A549 (cell line): ENCODE measurements at regions not wholly inside any gene's neighbourhood (a gene's known extent, or its start where the extent isn't known, plus 50 kb on each side); places are given as distances from the start of the nearest gene placed in this dataset.

ENCODE experiments used
- ATAC-seq, 2 experiments: fragments of 200-7000 bp in 1 of 2; fragments of >200 bp in 1 of 2; cut with Nextera tagmentation in 1 of 2; cut with Tn5 transposase in 1 of 2; 3 replicates each; pipeline versions ENCODE4 v1.8.0 to v1.9.1; 2018 to 2020; ENCODE audit warnings: mild to moderate bottlenecking in 1 of 2, moderate library complexity in 1 of 2
- CTCF ChIA-PET: fragments of 300-600 bp; sonication (Branson Sonifier 250); formaldehyde crosslinking; extraction: SDS; loops from one replicate; lab custom pipeline; 2021; ENCODE audit warnings: antibody characterized with exemption, inconsistent platforms; lab: Yijun Ruan, JAX
- POLR2A ChIA-PET: fragments of 350-600 bp; formaldehyde crosslinking; extraction: SDS; loops from one replicate; lab custom pipeline; 2021; ENCODE audit warnings: antibody characterized with exemption, inconsistent platforms; lab: Yijun Ruan, JAX
- DNase-seq, 2 experiments: peaks; one replicate each; pipeline versions ENCODE4 v3.0.0 to v3.0.0-alpha.2; 2011 to 2016; ENCODE audit warnings: low read depth in 1 of 2, low spot score in 1 of 2
- FAIRE-seq: peaks from 2 replicates; lab custom pipeline; 2011; peaks lifted over from hg19 to GRCh38; lab: Jason Lieb, UNC
- H3K27ac ChIP-seq, 2 experiments: fragments of >200 bp; sonication (Bioruptor Twin); formaldehyde crosslinking; 3 replicates each; pipeline ENCODE4 v1.5.1; 2016 to 2017
- H3K4me1 ChIP-seq: fragments of >200 bp; sonication (Bioruptor Twin); formaldehyde crosslinking; 3 replicates; pipeline ENCODE4 v1.6.1; 2016
- H3K4me2 ChIP-seq: fragments of >200 bp; sonication (Bioruptor Twin); formaldehyde crosslinking; 3 replicates; pipeline ENCODE4 v1.6.1; 2016
- H3K4me3 ChIP-seq: fragments of >200 bp; sonication (Bioruptor Twin); formaldehyde crosslinking; 3 replicates; pipeline ENCODE4 v1.5.1; 2016
- H3K9me3 ChIP-seq: fragments of >200 bp; sonication (Bioruptor Twin); formaldehyde crosslinking; 3 replicates; pipeline ENCODE4 v1.6.1; 2016
- BHLHE40 ChIP-seq: IDR thresholded peaks from 2 replicates; pipeline ENCODE4 v1.6.1; 2012; ENCODE audit warnings: low read depth, low read length, inconsistent platforms
- CHD4 ChIP-seq: fragments of 200-600 bp; sonication (generic); IDR thresholded peaks from 2 replicates; pipeline ENCODE4 v1.6.1; 2016; ENCODE audit warnings: antibody characterized with exemption, mild to moderate bottlenecking, borderline replicate concordance
- EHMT2 ChIP-seq: fragments of 200-600 bp; sonication (generic); IDR thresholded peaks from 2 replicates; pipeline ENCODE4 v1.6.1; 2016; ENCODE audit warnings: antibody characterized with exemption, low read depth, mild to moderate bottlenecking, moderate library complexity
- EP300 ChIP-seq, 2 experiments: fragments of >200 bp; sonication (Bioruptor Twin); formaldehyde crosslinking; IDR thresholded peaks; 2 replicates in 1 of 2; 3 replicates in 1 of 2; pipeline ENCODE4 v1.6.1; 2016 to 2017
- ESRRA ChIP-seq: fragments of 150-350 bp; IDR thresholded peaks from 2 replicates; pipeline ENCODE4 v1.6.1; 2014; ENCODE audit warnings: mild to moderate bottlenecking, low read length, borderline replicate concordance
- FOSL2 ChIP-seq, 2 experiments: fragments of 450-650 bp in 1 of 2; fragments of >200 bp in 1 of 2; sonication (Bioruptor Twin) in 1 of 2; formaldehyde crosslinking; IDR thresholded peaks; 2 replicates each; pipeline versions ENCODE4 v1.5.0 to v1.6.1; 2016 to 2020; ENCODE audit warnings: mild to moderate bottlenecking in 1 of 2, moderate library complexity in 1 of 2
- HDAC2 ChIP-seq: fragments of 200-600 bp; sonication (generic); IDR thresholded peaks from 2 replicates; pipeline ENCODE4 v1.6.1; 2016
- HOXA7 ChIP-seq: fragments of 250-450 bp; sonication (Bioruptor Pico); IDR thresholded peaks from 2 replicates; pipeline ENCODE4 v1.5.0; 2020; ENCODE audit warnings: mild to moderate bottlenecking, moderate library complexity
- HOXB5 ChIP-seq: fragments of 250-450 bp; sonication (Bioruptor Pico); IDR thresholded peaks from 2 replicates; pipeline ENCODE4 v1.5.0; 2020; ENCODE audit warnings: mild to moderate bottlenecking, moderate library complexity
- JUNB ChIP-seq: fragments of >200 bp; sonication (Bioruptor Twin); formaldehyde crosslinking; IDR thresholded peaks from 2 replicates; pipeline ENCODE4 v1.6.1; 2016
- MAFK ChIP-seq: fragments of 450-650 bp; IDR thresholded peaks from 2 replicates; pipeline ENCODE4 v1.6.1; 2014; ENCODE audit not compliant: partially characterized antibody
- MAZ ChIP-seq: fragments of 150-350 bp; IDR thresholded peaks from 2 replicates; pipeline ENCODE4 v1.6.1; 2014; ENCODE audit warnings: antibody characterized with exemption, low read depth, low read length, borderline replicate concordance
- MYC ChIP-seq: IDR thresholded peaks from 2 replicates; pipeline ENCODE4 v1.6.1; 2012; ENCODE audit warnings: mild to moderate bottlenecking, inconsistent platforms, low read length, improper control_type of control experiment, borderline replicate concordance
- NR3C1 ChIP-seq: fragments of >200 bp; sonication (Bioruptor Twin); formaldehyde crosslinking; IDR thresholded peaks from 3 replicates; pipeline ENCODE4 v1.6.1; 2017
- PHF8 ChIP-seq: fragments of 200-600 bp; sonication (generic); IDR thresholded peaks from 2 replicates; pipeline ENCODE4 v1.6.1; 2016; ENCODE audit warnings: low read depth, mild to moderate bottlenecking, antibody characterized with exemption, moderate library complexity, borderline replicate concordance
- RCOR1 ChIP-seq: fragments of 150-350 bp; IDR thresholded peaks from 2 replicates; pipeline ENCODE4 v1.6.1; 2014; ENCODE audit warnings: antibody characterized with exemption, low read length, low read depth
- SREBF2 ChIP-seq: fragments of 450-650 bp; IDR thresholded peaks from 2 replicates; pipeline ENCODE4 v1.6.1; 2014; ENCODE audit warnings: mild to moderate bottlenecking, moderate library complexity
- ZFP36 ChIP-seq: fragments of 450-650 bp; IDR thresholded peaks from 2 replicates; pipeline ENCODE4 v1.6.1; 2014; ENCODE audit warnings: borderline replicate concordance; ENCODE audit not compliant: partially characterized antibody
- ZNF302 ChIP-seq: fragments of 250-450 bp; sonication (Bioruptor Pico); IDR thresholded peaks from 2 replicates; pipeline ENCODE4 v1.9.0; 2021; ENCODE audit warnings: inconsistent platforms, mild to moderate bottlenecking, moderate library complexity
- WGBS: methylation state at CpG from one replicate; pipeline ENCODE4 v1.1.6; 2017; ENCODE audit errors: missing lambda C conversion rate; 5-methylcytosine and 5-hydroxymethylcytosine counted together
- TF ChIP-seq, protein P1 (sequence below): fragments of 150-350 bp; IDR thresholded peaks from 2 replicates; pipeline ENCODE4 v1.6.1; 2014; ENCODE audit warnings: low read depth, mild to moderate bottlenecking, low read length
- TF ChIP-seq, protein P2 (sequence below): fragments of 250-450 bp; sonication (Bioruptor Pico); IDR thresholded peaks from 2 replicates; pipeline ENCODE4 v1.5.0; 2020; ENCODE audit warnings: low read depth, mild to moderate bottlenecking, moderate library complexity
- TF ChIP-seq, protein P3 (sequence below): IDR thresholded peaks from 2 replicates; pipeline ENCODE4 v1.6.1; 2012
- TF ChIP-seq, protein P4 (sequence below): fragments of >200 bp; sonication (Bioruptor Twin); formaldehyde crosslinking; IDR thresholded peaks from 3 replicates; pipeline ENCODE4 v1.5.1; 2016
- TF ChIP-seq, protein P5 (sequence below): fragments of 450-650 bp; IDR thresholded peaks from 2 replicates; pipeline ENCODE4 v1.6.1; 2014; ENCODE audit warnings: antibody characterized with exemption
- TF ChIP-seq, protein P6 (sequence below): fragments of >200 bp; sonication (Bioruptor Twin); formaldehyde crosslinking; IDR thresholded peaks from 2 replicates; pipeline ENCODE4 v1.6.1; 2016
- TF ChIP-seq, protein P7 (sequence below): fragments of >200 bp; sonication (Bioruptor Twin); formaldehyde crosslinking; IDR thresholded peaks from 3 replicates; pipeline ENCODE4 v1.6.1; 2016
- TF ChIP-seq, protein P8 (sequence below): IDR thresholded peaks from 2 replicates; pipeline ENCODE4 v1.6.1; 2012; ENCODE audit warnings: low read depth, borderline replicate concordance

DNA sequence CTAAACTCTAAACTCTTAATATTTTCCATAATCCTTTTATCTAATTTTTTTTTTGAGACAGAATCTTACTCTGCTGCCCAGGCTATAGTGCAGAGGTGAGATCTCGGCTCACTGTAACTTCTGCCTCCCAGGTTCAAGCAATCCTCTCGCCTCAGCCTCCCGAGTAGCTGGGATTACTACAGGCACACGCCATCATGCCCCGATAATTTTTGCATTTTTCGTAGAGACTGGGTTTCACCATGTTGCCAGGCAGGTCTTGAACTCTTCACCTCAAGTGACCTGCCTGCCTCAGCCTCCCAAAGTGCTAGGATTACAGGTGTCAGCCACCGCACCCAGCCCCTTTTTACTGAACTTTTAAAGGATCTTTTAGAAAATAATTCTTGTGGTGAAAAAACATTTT is 110.2 kb upstream of the PHF14 start:
- ChIA-PET POLR2A (no interaction called here), CTCF (no interaction called here)
- TF ChIP-seq ZFP36 (no peak), MAZ (no peak), CHD4 (no peak), HOXB5 (CRISPR knock-in tag) (no peak), ESRRA (no peak), HDAC2 (no peak), JUNB (no peak)
- TF ChIP-seq, protein P1, sequence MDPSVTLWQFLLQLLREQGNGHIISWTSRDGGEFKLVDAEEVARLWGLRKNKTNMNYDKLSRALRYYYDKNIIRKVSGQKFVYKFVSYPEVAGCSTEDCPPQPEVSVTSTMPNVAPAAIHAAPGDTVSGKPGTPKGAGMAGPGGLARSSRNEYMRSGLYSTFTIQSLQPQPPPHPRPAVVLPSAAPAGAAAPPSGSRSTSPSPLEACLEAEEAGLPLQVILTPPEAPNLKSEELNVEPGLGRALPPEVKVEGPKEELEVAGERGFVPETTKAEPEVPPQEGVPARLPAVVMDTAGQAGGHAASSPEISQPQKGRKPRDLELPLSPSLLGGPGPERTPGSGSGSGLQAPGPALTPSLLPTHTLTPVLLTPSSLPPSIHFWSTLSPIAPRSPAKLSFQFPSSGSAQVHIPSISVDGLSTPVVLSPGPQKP, result no peak
- TF ChIP-seq, protein P2, sequence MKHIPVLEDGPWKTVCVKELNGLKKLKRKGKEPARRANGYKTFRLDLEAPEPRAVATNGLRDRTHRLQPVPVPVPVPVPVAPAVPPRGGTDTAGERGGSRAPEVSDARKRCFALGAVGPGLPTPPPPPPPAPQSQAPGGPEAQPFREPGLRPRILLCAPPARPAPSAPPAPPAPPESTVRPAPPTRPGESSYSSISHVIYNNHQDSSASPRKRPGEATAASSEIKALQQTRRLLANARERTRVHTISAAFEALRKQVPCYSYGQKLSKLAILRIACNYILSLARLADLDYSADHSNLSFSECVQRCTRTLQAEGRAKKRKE (CRISPR knock-in tag), result no peak
- H3K4me2 ChIP-seq, result no peak overlapping the region
- no peak overlapping the region for H3K4me3 ChIP-seq
- DNase-seq (no peak), FAIRE-seq (no peak), ATAC-seq (no peak)
- 28% methylated on average over 7 of the region's 7 CpGs for WGBS
- no peaks in the 10 kb centered on the region for H3K4me1 ChIP-seq
- no peak overlapping the region for H3K27ac ChIP-seq
- H3K9me3 ChIP-seq, result no peaks in the 10 kb centered on the region

DNA sequence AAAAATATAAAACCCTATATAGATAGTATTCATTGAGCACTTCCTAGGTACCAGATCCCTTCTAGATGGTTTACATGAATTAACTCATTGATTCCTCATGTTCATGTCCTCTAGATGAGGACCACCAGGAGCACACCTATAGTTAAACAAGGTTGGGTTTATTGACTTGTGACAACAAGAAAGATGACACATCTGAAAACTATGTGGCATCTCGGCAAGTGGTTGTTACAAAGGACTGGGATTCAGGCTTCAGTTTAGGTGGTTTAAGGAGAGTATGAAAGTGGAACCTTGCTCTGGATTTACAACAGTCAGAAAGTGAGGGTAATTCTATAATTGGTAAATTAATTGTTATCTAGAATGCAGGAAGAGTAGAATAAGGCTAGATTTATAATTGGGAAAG is 99.0 kb upstream of the PHF14 start:
- 7% methylated on average over 1 of the region's 1 CpG for WGBS
- CTCF ChIA-PET, result interaction anchor here (1.4 kb wide), 1 partner anchor 15 kb away, joined by 4 read pairs; no protein-coding TSS in a partner anchor
- no peaks in the 10 kb centered on the region for H3K9me3 ChIP-seq
- no peak overlapping the region for H3K4me2 ChIP-seq
- TF ChIP-seq ESRRA (no peak), ZNF302 (CRISPR knock-in tag) (no peak), RCOR1 (no peak), SREBF2 (no peak), EHMT2 (no peak), FOSL2 (IDR thresholded peaks at IDR 0.05) (no peak), FOSL2 (CRISPR knock-in tag; IDR thresholded peaks at IDR 0.05) (no peak), BHLHE40 (no peak), NR3C1 (no peak), MYC (no peak), PHF8 (no peak), EP300 (IDR thresholded peaks at IDR 0.05) (no peak), MAFK (no peak), HOXA7 (no peak)
- TF ChIP-seq, protein P3, sequence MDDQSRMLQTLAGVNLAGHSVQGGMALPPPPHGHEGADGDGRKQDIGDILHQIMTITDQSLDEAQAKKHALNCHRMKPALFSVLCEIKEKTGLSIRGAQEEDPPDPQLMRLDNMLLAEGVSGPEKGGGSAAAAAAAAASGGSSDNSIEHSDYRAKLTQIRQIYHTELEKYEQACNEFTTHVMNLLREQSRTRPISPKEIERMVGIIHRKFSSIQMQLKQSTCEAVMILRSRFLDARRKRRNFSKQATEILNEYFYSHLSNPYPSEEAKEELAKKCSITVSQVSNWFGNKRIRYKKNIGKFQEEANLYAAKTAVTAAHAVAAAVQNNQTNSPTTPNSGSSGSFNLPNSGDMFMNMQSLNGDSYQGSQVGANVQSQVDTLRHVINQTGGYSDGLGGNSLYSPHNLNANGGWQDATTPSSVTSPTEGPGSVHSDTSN, result no peak
- TF ChIP-seq, protein P4, sequence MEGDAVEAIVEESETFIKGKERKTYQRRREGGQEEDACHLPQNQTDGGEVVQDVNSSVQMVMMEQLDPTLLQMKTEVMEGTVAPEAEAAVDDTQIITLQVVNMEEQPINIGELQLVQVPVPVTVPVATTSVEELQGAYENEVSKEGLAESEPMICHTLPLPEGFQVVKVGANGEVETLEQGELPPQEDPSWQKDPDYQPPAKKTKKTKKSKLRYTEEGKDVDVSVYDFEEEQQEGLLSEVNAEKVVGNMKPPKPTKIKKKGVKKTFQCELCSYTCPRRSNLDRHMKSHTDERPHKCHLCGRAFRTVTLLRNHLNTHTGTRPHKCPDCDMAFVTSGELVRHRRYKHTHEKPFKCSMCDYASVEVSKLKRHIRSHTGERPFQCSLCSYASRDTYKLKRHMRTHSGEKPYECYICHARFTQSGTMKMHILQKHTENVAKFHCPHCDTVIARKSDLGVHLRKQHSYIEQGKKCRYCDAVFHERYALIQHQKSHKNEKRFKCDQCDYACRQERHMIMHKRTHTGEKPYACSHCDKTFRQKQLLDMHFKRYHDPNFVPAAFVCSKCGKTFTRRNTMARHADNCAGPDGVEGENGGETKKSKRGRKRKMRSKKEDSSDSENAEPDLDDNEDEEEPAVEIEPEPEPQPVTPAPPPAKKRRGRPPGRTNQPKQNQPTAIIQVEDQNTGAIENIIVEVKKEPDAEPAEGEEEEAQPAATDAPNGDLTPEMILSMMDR, result no peak
- TF ChIP-seq, protein P5, sequence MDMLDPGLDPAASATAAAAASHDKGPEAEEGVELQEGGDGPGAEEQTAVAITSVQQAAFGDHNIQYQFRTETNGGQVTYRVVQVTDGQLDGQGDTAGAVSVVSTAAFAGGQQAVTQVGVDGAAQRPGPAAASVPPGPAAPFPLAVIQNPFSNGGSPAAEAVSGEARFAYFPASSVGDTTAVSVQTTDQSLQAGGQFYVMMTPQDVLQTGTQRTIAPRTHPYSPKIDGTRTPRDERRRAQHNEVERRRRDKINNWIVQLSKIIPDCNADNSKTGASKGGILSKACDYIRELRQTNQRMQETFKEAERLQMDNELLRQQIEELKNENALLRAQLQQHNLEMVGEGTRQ, result no peak
- TF ChIP-seq, protein P6, sequence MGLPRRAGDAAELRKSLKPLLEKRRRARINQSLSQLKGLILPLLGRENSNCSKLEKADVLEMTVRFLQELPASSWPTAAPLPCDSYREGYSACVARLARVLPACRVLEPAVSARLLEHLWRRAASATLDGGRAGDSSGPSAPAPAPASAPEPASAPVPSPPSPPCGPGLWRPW, result no peak
- TF ChIP-seq, protein P7, sequence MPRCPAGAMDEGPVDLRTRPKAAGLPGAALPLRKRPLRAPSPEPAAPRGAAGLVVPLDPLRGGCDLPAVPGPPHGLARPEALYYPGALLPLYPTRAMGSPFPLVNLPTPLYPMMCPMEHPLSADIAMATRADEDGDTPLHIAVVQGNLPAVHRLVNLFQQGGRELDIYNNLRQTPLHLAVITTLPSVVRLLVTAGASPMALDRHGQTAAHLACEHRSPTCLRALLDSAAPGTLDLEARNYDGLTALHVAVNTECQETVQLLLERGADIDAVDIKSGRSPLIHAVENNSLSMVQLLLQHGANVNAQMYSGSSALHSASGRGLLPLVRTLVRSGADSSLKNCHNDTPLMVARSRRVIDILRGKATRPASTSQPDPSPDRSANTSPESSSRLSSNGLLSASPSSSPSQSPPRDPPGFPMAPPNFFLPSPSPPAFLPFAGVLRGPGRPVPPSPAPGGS, result no peak
- TF ChIP-seq, protein P8, sequence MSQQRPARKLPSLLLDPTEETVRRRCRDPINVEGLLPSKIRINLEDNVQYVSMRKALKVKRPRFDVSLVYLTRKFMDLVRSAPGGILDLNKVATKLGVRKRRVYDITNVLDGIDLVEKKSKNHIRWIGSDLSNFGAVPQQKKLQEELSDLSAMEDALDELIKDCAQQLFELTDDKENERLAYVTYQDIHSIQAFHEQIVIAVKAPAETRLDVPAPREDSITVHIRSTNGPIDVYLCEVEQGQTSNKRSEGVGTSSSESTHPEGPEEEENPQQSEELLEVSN, result no peak
- POLR2A ChIA-PET, result no interaction called here
- H3K27ac ChIP-seq, result no peak overlapping the region
- DNase-seq (no peak), ATAC-seq (no peak), FAIRE-seq (no peak)
- no peak overlapping the region for H3K4me3 ChIP-seq
- no peaks in the 10 kb centered on the region for H3K4me1 ChIP-seq
